Mammary epithelial cell (primary cell): ENCODE measurements at regions not wholly inside any gene's neighbourhood (a gene's known extent, or its start where the extent isn't known, plus 50 kb on each side); places are given as distances from the start of the nearest gene placed in this dataset.

Experiments used
- EZH2 ChIP-seq: IDR thresholded peaks from 2 replicates; pipeline ENCODE4 v1.6.1; 2012; ENCODE audit warnings: low read length, inconsistent platforms, borderline replicate concordance
- TF ChIP-seq, protein P1 (sequence below), 2 donors: IDR thresholded peaks in 1 of 2; conservative IDR thresholded peaks in 1 of 2; 2 replicates each; pipeline ENCODE4 v1.5.1; 2011 to 2012; ENCODE audit warnings: inconsistent platforms in 2 of 2, low read length in 2 of 2, mild to moderate bottlenecking in 2 of 2, control low read depth in 1 of 2, low read depth in 1 of 2; ENCODE audit not compliant: insufficient read depth in 1 of 2; ENCODE audit errors: extremely low read depth in 1 of 2

DNA sequence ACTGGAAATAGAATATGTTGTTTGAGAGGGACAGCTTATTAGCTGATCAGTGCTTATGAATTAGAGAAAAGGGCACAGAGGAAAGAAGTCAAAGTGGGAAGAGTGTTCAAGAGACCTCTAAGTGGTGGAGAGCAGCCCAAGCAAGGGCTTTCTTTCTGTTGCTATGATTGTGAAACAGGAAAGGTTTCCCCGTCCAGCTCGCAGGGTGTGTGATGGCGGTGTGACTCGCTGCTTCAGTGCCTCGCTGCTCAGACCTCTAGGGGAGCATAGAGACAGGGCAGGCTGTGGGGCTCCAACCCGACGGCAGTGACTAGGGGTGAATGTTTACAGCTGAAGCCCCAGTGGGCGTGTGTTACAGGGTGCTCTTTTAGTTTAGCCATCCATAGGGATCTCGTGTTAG, 166.5 kb upstream of the COPS8 start:
- TF ChIP-seq, protein P1, sequence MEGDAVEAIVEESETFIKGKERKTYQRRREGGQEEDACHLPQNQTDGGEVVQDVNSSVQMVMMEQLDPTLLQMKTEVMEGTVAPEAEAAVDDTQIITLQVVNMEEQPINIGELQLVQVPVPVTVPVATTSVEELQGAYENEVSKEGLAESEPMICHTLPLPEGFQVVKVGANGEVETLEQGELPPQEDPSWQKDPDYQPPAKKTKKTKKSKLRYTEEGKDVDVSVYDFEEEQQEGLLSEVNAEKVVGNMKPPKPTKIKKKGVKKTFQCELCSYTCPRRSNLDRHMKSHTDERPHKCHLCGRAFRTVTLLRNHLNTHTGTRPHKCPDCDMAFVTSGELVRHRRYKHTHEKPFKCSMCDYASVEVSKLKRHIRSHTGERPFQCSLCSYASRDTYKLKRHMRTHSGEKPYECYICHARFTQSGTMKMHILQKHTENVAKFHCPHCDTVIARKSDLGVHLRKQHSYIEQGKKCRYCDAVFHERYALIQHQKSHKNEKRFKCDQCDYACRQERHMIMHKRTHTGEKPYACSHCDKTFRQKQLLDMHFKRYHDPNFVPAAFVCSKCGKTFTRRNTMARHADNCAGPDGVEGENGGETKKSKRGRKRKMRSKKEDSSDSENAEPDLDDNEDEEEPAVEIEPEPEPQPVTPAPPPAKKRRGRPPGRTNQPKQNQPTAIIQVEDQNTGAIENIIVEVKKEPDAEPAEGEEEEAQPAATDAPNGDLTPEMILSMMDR (conservative IDR thresholded peaks at IDR 0.05 in 1 of 2, IDR thresholded peaks at IDR 0.05 in 1 of 2; ENCODE audit: extremely low read depth in 1 of 2, insufficient read depth in 1 of 2, low read depth in 1 of 2, low read length in 2 of 2): no peak
- no peak for TF ChIP-seq EZH2
